GM19467 (cell line): ENCODE measurements at regions not wholly inside any gene's neighbourhood (a gene's known extent, or its start where the extent isn't known, plus 50 kb on each side); places are given as distances from the start of the nearest gene placed in this dataset.
"Not testable (repeated sequence)": the region's sequence is repeated elsewhere in the genome, so short reads cannot be mapped to it uniquely, and the experiment has no call there.

ENCODE experiments used
- ATAC-seq: cut with Tn5 transposase; IDR thresholded peaks from one replicate; pipeline ENCODE4 v1.9.1; 2021; ENCODE audit warnings: mild to moderate bottlenecking, moderate library complexity; ENCODE audit not compliant: unreplicated experiment

DNA sequence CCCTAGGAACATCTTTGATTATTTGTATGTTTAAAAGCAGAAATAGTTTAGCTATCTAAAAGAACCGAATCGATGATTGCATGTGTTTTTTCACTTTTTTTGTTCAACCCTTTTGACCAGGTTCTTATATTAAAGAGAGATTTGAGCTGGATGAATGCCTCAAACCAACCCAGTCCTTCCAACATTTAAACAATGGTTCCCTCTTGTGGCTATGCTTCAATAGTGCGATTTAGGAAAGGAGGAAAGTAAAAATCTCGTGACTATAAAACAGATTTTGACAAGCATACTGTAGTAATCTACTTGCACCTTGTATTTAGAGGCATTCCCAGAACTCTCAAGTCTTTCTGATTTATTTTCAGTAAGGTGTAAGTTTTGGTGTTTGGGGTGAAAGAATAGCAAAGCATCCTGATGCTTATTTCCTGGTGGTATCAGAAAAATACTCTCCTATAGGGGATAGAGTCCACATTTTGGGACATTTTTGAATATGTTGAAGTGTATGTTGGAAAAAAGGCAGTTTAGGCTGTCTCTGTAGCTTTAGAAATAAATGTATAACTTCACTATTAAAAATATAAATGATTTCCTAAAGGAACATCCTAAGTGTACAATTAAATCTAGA is 159.6 kb upstream of the KCNH8 start:
- ATAC-seq, result no peak

DNA sequence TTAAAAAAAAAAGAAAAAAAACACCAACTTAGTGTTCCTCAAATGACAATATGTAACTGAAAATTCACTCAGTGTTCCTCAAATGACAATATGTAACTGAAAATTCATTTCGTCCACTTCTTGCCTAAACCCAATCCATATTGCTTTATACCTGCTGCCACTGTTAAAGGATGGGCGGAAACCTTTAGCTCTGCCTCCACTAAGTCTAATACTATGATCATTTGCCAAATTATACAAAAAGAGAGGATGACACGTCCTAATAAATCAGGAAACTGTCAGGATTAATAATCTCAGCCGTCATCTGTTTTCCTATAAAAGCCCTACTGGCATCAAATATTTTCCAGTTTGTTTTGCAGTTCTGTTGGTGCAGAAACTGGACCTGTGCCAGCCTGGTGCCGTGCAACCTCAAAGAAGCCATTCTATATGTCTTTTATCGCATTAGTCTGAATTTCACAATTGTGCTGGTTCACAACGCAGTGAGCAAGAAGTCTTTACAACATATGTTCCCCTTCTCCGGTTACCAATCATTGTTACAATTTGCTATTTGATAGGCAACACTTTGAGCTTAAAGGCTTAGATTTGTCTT is 160.4 kb upstream of the KCNH8 start:
- ATAC-seq, result no peak

DNA sequence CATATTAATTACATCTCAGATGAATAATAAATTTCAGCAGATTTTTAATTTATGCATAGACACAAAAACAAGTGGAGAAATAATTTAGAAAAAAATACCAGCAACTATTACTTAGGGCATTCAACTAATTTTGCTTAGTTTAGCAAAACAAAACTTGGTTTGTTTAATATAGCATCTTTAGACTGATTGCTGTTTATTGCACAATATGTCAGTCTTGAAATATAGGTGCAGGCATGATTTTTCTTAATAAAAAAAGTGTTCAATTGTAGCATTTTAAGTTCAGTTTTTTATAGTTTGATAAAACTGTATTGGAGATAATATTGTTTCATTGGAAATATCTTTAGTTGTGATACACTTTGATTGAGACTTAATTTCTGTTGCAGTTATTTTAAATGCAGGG is 161.2 kb upstream of the KCNH8 start:
- no peak for ATAC-seq

DNA sequence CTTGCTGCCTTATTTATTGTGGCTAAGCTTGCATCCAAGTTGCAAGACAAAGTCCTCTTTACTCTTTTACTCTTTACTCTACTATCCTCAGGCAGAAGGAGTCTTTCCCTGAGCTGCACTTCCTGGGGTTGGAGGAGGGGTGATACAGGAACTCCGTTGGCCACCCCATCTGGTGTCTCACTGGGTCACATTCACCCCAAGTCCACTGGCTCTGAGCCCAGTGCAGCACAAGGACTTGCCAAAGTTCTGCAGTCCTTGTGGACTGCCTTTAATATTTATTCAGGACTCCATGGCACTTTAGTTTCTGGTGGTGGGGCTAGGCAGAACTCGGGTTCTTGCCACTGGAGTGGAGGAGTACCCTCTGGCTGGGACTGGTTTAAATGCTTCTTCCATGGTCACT is 165.4 kb upstream of the KCNH8 start:
- no peak for ATAC-seq

DNA sequence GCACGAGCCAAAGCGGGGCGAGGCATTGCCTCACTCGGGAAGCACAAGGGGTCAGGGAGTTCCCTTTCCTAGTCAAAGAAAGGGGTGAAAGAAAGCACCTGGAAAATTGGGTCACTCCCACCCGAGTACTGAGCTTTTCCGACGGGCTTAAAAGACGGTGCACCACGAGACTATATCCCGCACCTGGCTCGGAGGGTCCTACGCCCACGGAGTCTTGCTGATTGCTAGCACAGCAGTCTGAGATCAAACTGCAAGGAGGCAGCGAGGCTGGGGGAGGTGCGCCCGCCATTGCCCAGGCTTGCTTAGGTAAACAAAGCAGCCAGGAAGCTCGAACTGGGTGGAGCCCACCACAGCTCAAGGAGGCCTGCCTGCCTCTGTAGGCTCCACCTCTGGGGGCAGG is 172.2 kb upstream of the KCNH8 start:
- not testable (repeated sequence) for ATAC-seq

DNA sequence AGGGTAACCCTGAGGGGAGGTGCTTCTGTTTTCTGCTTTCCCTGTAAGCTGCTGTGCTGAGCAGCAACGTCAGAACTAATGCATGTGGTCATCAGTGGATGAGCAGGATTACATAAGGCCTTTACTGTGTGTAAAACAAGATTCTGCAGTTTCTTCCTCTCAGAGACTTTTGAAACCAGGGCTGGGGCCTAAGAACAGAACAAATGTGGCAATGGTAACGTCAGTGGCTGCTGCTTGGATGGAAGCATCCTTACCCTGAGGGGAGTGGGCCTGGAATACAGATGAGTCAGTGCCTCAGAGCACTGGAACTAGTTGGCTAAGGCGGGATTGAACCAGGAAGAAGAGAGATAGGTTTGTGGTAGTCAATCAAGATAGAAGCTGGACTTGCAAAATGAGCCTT is 180.2 kb upstream of the KCNH8 start:
- no peak for ATAC-seq

DNA sequence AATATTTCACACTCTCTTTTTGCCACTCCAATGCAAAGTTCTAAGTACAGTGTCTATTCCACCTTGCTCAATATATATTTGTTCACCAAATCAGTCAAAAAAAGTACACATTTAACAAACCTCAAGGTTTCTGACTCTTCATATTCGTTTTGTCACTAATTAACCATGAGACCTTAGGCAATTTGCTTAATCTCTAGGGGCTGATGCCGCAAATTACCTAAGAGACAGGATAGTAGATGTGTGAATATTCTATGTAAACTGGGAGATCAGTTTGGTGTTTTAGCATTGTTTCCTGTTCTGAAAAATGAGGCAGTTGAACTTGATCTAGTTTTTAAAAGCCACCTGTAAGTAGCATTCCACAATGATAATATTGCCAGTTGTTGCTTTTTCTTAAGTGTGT is 182.5 kb upstream of the KCNH8 start:
- ATAC-seq, result no peak

DNA sequence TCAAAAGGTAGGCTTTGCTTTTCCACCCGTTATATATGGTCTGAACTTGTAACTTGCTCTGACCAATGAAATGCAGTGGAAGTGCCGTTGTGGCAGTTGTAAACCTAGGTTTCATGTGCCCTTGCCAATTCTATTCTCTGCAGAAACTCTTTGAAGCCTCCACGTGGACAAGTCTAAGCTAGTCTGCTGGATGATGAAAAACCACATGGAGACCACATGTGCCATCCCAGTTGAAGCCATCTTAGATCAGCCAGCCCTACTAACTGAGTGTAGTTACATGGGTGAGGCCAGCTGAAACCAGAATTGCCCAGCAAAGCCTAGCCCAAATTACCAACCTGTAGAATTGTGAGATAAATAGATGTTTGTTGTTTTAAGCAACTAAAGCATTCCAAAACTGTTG is 183.7 kb upstream of the KCNH8 start:
- no peak for ATAC-seq

DNA sequence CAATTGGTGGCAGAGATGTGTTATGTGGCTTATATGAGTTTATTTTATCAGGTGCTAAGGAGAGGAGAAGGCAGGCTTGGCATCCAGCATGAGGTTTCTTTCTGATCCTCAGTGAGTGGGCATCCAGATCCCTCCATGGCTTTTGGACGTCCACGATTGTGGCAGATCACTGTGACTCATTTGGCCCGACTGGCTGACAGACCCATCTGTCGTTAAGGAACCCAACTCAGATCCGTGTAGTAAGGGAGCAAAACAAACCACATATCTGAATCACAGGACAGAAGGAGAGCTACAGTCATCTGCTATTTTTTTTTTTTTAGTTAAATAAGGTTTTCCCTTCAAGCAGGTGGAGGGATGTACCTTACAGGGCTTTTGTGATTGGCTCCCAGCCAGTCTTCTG is 197.0 kb upstream of the KCNH8 start:
- ATAC-seq, result no peak

DNA sequence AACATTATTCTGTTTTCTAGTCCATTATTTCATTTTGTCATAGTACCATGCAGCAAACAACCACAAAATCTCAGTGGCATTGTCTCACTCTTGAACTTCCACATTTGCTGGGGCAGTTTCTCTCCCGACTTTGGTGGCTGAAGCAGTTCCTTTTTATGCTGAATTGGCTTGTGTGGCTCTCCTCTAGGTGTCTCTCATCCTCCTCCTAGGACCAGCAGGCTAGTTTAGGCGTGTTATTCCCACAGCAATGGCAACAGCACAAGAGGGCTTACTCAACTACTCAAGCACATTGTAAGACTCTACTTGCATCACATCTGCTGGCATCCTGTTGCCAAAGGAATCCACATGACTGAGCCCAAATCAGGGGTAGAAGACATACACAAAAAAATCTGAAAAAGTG is 201.8 kb upstream of the KCNH8 start:
- no peak for ATAC-seq

DNA sequence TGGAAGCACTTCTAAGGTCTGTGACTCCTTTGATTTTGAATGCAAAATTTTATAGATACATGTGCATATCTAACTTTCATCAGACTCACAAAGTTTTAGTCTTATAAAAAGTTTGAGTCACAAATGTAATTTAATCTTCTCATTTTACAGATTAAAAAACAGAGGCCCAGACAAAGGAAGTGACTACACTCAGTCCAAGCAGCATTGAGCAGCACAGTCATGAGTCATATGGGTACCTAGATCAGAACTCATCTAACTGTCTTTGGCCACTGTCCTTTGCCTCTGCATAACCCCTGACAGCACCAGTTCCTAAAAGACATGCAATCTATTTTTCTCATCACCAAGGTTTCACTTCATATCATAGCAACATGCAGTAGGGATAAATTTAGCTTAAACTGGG is 210.7 kb upstream of the KCNH8 start:
- no peak for ATAC-seq

DNA sequence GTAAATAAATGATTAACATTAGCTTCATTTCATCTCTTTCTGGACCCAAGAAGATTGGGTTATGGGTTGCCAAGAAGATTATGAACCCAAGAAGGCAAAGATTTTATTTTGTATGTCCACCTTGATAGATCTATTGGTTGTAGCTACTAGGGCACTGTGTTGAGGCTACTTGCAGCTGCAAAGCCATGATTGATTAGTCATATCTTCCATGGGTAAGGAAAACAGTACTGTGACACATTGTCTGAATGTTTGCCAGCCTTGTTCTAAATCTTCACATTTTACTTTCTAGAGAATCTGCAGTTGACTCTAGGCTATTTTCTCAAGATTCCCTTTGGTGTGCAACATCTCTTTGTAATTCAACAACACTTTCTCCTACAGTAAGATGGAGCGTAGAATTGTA is 229.2 kb upstream of the KCNH8 start:
- ATAC-seq, result no peak

DNA sequence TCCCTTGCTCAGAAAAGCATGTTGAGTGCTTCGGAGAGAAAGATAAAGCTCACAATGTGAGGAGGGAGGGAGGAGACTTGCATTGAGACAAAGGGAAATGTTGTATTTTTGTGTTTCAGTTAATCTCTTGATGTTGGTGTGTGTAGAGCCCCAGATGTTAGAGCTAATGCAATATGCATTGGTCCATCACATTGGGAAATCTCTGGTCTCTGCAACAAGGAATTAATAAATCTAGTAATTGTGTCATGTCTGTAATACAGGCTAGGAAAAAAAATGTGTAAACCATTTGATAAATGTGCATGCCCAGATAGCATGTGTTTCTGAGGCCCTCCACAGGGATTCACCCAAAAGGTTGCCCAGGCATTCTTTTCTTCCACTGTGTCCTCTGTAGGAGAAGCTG is 230.4 kb upstream of the KCNH8 start:
- ATAC-seq, result no peak

DNA sequence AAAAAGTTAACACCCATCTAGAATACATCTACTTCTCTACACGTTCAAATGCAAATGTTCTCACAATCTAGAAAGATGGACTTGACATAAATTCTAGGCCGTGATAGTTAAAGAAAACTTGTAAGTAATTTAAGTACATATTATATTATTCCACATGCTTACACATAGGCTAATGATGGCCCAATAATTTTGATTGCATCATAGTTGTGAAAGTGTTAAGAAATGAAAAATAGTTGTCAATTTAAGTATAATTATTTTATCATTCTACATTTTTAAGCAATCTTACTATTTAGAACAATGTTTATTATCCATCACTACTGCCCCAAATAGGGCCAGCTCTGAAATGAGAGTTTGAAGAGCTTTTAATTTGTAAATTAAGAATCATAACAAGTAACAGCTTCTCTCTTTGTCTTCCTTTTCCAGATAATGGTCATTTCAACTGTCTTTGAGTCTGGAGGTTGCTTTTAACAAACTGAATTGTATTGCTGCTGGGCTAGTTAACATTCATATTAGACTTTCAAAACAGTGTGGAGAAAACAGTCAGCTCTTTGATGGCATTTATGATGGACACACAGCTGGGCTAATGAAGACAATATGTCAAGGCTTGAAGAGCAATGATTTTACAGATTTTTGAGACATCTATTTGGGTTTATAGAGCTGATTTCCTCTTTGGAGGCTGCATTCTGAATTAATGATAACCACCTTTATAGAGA is 246.1 kb upstream of the KCNH8 start:
- ATAC-seq, result no peak

DNA sequence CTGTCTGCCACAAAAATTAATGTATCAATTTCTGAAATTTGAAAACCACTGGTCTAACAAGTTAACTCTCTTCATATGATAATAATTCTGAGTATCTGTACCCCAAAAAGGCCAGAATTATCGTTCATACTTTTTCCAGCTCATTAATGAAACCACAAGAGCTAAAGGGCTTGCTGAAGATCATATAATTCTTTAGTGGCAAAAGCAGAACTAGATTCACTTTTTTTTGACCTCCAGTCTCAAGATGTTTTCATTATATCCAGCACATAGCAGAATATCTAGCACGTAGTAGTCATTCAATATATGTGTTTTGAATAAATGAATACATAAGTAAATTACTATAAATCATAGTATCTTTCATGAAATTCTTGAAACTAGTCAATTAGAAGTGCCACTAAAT is 246.7 kb upstream of the KCNH8 start:
- no peak for ATAC-seq

DNA sequence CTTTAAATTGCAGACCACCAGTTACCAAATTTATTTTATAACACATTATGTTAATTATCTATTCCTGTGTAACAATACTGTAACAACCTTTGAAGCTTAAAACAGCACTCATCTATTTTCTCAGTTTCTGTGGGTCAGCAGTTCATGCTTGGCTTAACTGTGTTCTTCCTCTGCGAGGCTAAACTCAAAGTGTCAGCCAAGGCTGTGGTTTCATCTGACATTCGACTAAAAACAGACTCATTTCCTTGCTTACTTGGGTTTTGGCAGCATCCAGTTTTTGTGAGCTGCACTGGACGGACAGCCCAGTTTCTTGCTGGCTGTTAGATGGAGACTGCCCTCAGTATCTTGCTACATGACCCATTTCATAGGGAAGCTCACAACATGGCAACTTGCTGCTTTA is 247.3 kb upstream of the KCNH8 start:
- ATAC-seq, result peak; percentile 79

DNA sequence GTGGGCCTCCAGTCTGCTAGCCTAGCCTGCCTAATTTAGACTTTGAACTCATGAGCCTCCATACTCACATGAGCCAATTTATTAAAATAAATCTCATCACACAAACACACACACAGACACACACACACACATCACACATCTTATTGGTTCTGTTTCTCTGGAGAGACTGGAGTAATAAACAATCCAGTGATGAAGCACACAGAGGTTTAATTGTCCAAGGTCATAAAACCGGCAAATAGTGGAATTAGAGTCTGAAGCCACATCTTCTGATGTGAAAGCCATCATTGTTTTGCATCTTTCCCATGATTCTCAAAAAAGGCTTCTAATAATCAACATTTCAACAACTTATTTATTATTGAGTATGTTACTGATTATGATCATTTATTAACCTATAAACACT is 249.4 kb upstream of the KCNH8 start:
- ATAC-seq, result no peak

DNA sequence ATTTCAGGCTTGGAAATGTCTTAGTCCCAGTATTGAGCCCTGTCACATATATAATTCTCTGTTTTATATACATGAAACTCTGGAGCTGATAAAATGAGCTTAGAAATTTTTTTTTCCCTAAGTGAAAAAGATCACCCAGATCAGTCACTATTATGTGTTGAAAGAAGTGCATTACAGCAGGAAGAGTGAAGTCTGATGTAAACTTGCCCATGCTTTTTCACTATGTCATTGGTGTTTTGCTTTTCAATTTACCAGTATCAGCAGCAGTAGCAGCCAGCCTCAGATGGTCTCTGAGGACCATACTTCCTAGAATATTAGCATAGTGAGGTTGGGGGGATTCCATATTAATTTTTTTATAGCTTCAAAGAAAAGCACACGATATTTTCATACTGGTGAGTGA is 255.6 kb upstream of the KCNH8 start:
- no peak for ATAC-seq

DNA sequence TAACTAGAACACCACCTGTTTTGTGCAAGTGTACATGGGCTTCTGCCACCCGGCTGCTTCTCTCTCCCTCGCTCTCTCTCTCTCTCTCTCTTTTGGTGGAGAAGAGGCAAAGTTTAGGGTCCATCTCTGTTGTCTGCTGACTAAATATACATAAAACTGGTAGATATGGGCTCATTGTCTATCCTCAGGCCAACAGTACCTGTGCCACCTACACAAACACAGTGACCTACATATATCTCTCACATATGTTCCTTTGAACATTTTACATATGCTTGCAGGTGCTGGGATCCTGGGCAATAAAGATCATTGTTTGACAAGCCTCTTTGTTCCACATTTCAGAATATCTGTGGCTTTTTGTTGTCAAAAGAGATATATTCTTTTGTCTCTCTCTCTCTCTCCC is 256.3 kb upstream of the KCNH8 start:
- no peak for ATAC-seq

DNA sequence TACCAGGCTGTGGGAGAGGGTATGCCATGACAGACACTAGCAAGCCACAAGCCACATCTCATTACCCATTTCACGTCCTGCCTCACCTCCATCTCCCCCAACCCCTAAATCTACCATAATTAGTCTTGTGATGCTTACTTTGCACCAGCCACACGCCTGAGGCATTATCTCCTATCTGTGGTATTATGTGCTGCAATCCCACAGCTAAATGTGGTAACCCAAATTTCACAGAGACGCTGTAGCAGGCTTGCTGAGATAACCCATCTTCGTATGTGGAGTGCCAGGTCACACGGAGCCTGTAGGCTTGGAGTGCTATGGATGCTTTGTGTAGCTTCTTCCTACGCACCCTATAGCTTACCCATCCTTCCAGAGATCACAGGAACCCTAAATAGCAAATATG is 256.7 kb upstream of the KCNH8 start:
- ATAC-seq, result no peak

DNA sequence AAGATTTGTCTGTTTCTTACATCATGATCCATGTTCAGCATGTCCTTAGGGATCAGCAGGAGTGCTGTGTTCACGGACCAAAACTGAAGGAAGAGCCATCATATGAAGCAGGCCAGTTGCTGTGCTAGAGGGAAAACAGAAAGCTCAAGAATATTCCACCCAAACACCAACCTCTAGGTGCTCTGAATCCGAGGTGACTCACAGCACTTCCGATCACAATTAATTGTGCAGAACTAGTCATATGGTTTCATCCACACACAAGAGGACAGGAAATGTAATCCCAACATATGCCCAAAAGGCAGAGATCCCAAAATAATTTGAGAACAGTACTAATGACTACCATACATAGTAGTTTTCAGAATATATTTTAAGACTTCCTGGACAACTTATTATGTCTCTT is 257.9 kb upstream of the KCNH8 start:
- ATAC-seq, result no peak

DNA sequence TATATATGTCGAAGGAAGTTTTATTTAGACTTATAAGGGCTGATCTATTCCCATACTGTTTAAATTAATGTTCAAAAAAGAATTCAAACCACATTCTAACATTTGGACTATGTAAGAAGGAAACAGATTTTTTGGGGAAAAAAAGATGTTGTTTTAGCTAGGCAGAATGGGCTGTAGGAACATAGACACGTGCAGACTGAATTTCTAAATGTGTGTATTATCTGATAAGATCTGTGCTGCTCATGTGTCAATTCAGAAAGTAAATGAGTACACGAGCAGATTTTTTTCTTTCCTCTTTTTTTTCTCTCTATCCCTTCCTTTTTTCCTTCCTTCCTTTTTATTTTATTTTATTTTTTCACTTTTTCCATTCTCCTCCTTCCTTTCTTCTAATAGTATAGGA is 259.5 kb upstream of the KCNH8 start:
- no peak for ATAC-seq

DNA sequence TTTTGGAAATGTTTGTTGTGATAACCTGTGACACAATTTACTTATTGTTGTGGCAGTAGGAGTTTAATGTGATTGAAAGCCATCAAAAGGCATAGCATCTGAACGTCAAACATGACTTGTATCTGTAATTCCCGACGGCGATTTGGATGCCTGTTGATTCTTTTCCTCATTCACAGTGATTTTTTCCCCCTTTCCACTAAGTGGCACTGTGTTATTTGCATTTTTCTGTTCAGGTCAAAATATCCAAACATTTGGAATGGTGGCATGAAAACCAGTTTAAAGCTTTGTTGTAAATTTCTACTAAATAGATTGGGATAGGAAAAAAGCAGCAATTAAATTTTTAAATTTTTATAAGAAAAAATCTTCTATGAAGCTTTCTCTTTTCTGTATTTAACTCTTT is 259.9 kb upstream of the KCNH8 start:
- ATAC-seq, result no peak
